HG03064 (cell line): ENCODE measurements at regions not wholly inside any gene's neighbourhood (a gene's known extent, or its start where the extent isn't known, plus 50 kb on each side); places are given as distances from the start of the nearest gene placed in this dataset.

Experiments
- ATAC-seq: cut with Tn5 transposase; IDR thresholded peaks from one replicate; pipeline ENCODE4 v1.9.1; 2021; ENCODE audit warnings: low read depth; ENCODE audit not compliant: unreplicated experiment

DNA sequence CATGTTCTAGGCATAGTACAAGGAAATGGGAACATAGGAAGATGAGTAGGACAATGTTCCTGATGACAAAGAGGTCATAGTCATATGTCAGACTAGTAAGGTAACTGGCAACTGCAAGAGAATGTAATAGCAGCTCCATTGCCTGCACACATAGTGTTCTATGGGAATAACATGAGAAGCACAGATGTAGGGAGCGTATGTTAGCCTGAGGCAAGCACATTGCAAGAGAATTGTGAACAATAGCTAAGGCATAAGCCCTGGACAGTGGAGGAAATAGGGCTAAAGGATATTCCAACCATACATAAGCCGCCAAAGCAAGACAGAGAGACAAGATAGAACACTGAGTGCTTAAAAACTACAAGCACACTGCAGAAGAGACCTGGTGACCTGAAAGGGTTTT lies 1017.0 kb upstream of the TENM4 start:
- ATAC-seq: no peak

DNA sequence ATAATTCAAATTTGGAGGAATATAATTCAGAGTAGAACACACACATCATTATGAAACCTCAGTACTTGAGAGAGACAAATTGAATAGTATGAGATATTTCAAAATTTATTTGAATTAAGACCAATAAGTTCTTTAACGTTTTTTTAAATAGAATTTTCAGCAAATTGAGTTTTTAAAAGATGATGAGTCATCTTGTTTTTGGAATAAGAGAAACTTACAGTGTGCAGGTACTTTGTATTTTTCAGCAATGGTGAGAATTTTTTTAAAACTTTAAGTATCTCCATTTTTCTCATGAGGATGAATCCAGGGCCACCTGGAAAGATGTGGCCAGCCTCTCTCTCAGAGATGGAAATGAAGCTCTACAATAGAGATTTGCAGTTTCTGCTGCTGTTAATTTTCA lies 1015.0 kb upstream of the TENM4 start:
- no peak for ATAC-seq

DNA sequence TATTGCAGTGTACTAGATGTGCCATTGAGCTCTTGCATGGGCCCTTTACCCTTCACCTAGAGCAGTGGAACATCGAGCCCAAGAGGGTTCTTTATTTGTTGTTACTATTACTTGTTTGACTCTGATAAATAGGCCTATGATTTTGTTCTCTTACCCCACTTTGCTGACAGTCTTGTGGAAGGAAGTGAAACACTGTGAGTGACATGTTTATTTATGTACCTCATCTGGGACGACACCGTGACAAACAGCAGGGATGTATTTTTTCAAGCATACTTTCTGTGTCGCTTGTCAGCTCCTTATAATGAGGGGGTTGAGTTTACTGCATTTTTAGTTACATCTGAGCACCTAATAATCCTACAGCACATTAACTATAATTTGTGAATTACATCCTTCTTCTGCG lies 1010.3 kb upstream of the TENM4 start:
- no peak for ATAC-seq

DNA sequence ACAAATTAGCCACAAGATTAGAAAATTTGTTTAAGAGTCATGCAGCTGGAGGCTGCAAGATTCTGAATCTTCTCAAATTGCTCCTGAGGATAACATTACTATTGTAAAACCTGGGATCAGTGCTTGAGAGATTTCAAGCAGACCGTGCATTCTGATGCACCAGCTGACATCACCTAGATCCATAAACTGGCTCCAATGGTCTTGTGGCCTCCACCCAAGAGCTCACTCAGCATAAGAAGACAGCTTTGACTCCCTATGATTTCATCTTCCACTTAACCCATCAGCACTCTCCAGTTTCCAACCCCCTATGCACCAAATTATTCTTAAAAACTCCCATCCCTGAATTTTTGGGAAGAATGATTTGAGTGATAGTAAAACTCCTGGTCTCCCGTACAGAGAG lies 1007.9 kb upstream of the TENM4 start:
- ATAC-seq: no peak

DNA sequence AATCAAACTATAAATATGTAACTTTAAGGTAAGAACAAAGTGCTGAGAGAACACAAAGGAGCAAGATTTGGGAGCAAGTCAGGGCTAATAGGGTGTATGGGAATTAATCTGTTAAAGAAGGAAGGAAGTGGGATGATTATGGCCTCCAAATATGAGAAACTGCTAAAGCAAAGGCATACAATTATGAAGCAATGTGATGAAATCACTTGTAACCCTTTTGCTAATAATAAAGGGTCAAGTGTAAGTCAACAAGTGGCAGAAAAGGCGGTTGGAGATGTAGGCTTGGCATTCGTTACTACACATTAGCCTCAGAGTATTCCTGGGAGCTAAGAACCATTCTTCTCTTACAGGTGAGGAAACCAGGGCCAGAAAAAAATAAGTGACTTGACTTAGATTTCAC lies 1002.3 kb upstream of the TENM4 start:
- no peak for ATAC-seq

DNA sequence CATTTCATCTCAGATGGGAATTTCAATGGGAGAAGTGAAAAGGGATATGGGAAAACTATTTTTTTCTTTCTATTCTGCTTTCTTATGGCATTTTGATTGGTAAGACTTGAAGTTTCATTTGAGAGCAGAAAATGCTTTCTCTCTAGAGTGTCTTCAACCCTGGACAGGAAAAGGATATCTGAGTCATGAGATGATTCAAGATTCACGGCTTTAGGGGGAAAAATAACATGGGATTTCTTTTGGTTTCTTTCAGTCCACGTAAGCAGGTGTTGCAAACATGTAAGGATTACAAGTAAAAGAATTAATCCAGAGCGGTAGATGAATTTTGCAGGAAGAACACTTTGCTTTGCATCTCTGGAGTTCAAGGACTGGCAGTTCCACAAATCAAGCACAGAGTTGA lies 1001.0 kb upstream of the TENM4 start:
- ATAC-seq: no peak

DNA sequence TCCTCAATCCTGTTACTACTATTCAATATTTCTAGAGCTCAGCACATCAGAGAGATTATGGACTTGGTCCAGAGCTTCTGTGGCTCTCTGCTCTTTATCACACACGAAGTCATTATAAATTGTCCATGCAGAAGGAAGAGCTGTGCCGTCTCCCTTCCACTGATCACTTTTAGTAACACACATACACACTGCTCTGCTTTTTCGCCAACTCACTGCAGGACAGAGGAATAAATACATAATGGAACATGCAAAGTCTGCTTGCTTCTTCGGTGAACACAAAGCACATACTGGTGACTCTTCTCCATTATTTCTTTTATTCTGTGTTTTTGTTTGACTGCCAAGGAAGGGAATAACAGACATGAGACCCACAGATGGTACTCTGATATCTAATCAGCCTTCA lies 1000.0 kb upstream of the TENM4 start:
- ATAC-seq: no peak

DNA sequence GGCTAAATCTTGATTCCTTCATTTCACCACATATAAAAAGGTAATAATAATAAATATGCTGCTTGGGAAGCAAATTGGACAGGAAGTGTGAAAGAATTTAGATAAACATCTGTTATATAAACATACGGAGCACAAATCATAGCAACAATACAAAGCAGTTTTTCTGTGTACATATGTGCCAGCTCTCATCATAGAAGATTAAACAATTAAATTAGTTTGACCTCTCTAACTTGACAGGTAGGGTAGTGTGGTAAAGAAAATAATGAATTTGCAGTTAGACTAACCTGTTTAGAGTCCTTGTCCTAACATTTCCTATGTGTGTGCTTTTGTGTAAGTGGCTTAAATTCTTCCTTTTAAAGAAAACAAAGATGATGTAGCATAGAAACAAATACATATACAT lies 995.7 kb upstream of the TENM4 start:
- ATAC-seq: no peak

DNA sequence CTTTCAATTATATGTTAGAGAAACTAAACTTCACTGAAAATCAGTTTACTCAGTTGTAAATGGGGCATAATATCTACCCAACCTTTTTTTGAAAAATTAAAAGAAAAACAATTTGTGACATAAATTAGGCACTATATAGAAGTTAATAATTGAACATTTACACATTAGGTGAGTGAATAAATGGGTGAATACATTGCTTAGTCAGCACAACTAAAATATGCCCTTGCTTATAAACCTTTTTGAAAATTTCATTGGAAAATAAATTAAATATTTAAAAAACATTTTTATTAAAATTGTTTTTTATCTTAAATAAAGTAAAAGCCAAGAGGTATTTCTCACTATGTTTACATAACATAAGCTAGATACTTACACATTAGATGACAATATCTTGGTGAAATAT lies 994.5 kb upstream of the TENM4 start:
- no peak for ATAC-seq

DNA sequence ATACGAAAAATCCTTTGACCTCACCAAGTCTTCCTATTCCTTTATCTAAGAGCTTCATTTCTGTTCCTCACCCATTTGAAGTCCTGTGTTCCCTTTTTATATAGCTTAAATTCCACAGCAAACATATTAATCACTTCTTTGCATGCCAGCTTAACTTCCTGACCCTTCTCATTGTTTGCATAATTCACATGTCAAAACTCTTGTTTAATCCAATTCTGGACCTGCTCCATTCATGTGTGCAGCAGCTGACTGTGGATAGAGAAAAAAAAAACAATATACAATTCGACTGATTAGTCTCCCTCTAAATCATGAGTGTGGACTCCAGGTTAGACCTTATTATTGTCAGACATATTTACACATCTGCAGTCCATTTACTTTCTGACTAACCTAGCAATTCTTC lies 991.2 kb upstream of the TENM4 start:
- no peak for ATAC-seq

DNA sequence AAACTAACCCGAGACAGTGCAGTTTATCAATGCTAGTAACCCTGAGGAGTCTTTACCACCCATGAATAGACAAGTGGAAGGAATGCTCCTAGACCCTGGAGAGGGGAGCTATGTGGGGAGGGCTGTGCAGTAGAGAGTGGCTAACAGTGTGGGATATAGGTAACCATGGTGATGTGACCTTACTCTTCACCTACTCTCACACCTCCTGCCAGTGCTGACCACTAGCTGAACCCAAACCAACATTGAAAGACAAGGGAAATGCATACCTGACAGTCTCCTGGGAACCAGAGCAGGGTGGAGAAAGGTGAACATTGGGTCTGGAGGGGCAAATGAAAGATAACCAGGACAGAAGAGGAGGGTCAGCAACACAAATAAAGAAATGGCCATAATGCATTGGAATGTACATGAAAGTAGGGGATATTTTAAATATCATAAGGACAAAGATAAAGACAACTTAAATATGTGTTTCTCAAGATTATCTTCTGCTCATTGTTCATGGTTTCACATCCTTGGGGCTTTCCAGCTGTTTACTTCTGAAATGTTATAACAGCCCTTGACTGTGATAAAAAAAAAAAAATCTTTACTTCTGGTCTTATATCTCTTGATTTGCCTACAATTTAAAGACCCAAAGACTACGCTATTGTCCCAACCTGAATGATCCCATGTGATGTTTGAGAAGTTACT lies 983.3 kb upstream of the TENM4 start:
- ATAC-seq: no peak

DNA sequence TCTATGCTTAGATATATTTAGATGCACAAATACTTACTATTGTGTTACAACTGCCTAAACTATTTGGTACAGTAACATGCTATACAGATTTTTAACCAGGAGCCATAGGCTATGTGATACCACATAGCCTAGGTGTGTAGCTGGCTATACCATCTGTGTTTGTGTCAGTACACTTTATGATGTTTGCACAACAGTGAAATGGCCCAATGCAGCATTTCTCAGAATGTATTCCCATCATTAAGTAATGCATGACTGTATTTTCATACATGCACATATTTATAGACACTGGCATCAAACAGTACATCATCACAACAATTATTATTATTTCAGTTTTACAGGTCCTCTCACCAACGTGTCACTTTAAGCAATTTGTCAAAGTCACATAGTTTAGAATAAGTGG lies 979.5 kb upstream of the TENM4 start:
- ATAC-seq: no peak

DNA sequence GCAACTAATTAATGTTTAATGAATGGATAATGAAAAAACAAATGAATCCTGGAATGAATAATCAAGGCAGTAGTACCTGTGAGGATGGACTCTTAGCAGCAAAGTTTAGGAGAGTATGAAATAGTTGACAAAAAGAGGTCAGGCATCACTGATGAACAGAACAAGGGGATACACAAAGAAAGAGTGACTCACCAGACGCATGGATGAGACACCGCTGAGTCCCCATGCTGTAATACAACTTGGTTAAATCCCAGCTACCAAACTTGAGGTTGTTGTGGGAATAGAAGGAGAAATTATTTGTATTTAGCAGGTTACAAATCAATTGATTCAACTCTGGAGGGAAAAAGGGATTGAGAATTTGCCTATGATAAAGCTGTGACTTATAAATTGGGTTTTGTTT lies 976.9 kb upstream of the TENM4 start:
- ATAC-seq: no peak

DNA sequence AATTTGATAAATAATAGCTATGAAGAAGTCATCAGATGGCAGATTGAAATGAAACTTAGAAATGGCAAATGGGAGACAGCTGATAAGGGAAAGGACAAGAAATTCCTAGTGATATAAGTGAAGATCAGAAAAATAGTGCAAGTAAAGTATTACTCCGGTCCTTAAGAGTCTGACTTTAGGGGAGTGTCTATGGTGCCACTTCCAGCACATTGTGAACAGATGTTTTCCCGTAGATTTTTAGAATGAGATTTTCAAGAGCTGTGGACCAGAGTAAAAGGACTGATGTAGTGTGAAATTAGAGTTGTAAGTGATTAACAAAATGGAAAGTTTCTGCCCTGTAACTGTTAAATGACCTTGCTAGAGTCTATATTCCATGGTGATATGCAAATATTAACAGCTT lies 974.8 kb upstream of the TENM4 start:
- ATAC-seq: no peak

DNA sequence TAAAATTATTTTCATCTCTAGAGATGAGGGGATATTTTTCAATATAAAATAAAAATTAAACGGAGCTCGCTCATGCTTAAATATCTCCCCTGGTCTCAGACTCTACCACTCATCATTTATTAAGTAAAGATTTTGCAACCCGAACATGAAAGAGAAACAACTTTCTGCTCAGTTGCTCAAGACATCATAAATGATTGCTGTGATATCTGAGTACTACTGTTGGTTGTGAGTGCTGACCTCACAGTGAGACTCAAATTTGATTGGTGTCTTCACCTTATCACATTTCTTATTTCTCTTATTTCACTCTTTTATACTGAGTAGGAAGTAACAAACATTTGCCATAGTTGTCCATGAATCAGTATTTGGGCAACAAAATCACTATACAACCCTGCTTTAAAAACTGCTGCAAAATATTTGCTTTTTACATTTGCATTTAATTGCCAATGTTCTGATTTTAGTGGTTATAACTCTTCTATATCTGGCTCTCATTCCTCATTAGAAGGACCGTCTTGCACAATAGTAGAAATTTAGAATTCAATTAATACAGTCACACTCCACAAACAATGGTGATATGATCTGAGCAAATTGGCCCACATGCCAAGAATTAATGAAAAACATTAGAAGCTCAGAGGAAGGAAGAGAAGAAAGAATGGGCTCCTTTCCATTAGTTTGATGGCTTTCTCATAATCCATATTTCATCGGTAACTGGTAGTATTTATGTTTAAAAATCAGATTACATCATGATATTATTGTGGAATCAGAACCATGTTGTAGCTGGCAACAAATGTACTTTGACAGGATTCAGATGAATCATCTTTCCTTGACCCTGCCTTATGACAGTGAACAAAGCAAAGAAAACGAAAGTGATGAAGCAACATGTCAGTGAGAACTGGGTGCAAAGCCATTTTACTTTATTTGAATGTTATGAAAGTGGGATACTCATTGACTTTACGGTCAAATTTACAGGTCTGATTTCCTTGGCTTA lies 973.6 kb upstream of the TENM4 start:
- no peak for ATAC-seq

DNA sequence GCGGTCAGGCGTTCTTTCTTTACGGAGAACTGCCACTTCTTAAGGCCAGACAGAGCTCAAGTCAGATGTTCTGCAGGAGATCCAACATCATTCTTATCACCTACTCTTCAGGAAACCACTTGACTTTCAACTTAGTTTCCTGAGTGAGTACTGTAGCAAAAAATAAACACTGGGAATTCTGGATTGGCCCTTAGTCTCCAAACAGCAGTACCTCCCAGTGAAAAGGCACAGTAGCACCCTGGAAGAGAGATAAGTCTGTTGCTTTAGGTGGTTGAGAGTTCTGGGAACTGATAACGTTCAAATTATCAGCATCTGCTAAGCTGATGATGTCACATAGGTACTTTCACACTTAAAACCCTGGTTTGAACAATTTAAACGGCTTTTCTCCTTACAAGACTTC lies 971.8 kb upstream of the TENM4 start:
- no peak for ATAC-seq

DNA sequence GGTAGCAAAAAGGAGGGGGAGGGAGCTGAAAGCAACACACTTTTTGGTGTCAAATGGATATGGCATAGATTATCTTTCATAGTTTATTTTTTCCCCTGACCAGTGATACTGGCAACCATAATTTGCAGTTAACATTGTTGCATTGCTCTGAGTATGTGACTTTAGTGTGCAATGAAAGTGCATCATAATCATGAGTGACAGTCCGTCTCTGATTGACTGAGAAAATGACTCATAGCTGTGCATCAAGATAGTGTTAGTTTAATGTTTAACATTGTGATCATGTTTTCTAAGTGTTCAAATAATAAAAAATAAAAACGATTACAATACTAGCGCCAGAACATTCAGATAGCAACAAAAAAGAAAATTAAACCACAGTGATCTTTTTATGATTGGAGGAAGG lies 952.4 kb upstream of the TENM4 start:
- no peak for ATAC-seq

DNA sequence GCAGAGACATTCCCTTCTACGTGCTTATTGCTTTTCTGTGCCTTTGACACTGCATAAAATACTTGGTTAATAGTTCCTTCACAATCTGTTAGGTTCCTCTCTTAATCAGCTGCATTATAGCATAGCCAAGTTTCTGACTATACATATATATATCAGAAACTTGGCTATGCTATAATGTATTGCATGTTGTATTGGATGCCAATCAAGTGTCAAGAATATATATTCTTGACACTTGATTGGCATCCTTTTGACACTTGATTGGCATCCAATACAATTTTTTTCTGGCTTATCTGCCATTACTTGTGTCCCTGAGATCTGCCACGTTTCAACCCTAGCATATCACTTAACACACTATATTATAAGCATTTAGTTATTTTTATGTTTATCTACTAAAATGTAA lies 949.7 kb upstream of the TENM4 start:
- no peak for ATAC-seq

DNA sequence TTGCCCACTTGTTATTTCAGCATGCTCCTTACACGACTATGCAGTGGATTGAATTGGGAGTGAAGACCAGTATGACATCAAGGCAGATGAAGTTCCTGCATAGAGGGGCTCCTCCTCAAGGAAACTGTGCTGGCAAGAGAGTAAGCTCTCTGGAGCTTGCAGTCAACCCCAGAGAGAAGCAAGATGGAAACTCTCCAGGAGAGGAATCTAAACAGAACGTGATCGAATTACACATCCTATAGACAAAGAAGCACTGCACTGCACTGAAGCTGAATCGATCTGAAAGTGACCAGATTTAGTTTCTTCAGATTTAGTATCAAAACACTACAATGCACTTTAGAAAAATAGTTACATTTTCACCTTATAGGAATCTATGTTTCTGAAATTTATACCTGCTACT lies 947.7 kb upstream of the TENM4 start:
- no peak for ATAC-seq

DNA sequence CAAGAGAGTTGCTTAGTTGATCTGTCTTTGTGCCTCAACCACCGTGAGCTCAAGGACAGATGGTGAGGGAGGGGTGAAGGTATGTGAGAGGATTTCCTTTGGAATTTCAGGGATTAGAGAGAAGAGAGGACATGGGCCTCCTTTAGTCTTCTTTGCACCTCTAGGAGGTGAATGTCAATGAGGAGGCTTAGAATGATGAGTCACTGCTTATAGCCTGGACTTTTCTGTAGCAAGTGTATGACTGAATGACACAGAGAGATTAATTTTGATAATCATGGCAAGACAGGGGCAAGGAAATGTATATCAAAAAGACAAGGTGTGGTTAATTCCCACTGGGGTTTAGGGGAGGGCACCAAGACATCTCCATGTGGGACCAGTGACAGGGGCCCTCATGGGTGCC lies 947.3 kb upstream of the TENM4 start:
- ATAC-seq: no peak

DNA sequence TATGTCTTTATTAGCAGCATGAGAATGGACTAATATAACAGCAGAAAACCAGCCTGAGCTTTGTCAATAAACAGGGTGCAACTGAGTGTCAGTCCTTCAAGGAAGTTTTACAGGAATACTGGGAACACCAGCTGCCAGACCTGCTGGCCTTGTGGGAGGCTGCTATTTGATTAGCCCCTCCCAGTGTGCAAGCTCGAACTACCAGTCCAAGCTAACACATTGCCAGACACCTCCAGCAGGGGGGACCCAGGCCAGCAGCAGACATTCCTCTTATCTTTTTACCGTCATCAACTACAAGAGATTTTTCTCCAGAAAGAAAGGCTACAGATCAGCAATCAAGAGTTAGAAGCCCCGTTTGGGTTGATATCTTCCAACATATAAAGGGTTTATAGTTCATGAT lies 942.8 kb upstream of the TENM4 start:
- no peak for ATAC-seq

DNA sequence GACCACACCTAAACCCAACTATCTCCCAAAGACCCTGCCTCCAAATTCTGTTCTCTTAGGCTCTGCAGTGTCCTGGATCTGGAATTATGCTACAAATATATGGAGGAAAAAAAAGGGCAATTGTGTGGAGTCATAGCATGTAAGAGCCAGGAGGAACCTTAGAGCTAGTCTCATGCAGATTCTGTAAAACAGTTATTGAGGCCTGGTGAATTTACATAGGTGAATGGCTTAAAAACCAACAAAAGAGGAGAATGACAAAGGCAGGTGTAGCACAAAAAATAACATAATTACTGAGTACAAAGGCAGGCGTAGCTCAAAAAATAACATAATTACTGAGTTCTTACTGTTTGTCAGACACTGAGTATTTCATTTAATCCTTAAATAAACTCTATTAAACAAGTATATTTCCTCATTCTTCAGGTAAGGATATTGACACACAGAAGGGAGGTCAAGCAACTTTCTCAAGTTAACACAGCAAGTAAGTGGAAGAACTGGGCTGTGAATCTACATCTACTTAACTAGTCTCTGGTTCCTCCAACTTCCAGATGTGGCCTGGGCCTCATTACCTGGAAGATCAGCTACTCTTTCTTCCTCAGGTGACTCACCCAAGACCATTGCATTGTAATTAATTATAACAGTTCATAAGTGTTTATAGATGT lies 938.9 kb upstream of the TENM4 start:
- ATAC-seq: no peak
